ENCODE measurements at regions not wholly inside any gene's neighbourhood (a gene's known extent, or its start where the extent isn't known, plus 50 kb on each side); places are given as distances from the start of the nearest gene placed in this dataset.
"Not testable (repeated sequence)": the region's sequence is repeated elsewhere in the genome, so short reads cannot be mapped to it uniquely, and the experiment has no call there.

DNA sequence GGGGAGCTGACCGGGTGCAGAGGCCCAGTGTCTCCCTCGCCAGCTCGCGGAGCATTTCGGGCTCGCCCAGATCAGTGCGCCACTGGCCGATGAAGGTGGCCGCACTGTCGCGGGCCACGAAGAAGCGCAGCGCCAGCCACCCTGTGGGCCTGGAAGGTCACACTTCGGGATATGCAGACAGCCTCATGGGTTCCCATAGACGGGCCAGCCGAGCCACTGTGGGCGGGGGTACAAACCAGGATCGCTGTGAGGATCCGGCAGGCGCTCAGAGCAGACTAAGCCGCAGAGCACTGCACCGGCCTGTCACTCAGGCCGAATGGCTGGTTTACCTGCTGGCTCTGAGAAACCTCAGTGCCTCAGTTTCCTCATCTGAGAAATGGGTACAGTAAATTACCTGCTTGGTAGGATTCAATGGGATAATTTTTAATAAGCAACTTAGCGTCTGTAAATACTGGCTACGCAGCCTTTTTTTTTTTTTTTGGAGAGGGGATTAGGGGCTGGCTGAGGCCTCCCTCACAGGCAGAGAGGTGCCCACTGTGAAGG is 64.0 kb upstream of the IGFBPL1 start:
- Histone ChIP-seq H3K9me3 (no peaks in the 10 kb centered on the region), H3K36me3 (no peaks in the 10 kb centered on the region), H3K4me3 (replicated peaks in 1 of 3) (no peak overlapping the region), H3K27me3 (no peaks in the 10 kb centered on the region), H3K27ac (no peak overlapping the region), H3K4me1 (no peaks in the 10 kb centered on the region)
- no peak for TF ChIP-seq POLR2A (IDR thresholded peaks at IDR 0.05)
- TF ChIP-seq, protein P1, sequence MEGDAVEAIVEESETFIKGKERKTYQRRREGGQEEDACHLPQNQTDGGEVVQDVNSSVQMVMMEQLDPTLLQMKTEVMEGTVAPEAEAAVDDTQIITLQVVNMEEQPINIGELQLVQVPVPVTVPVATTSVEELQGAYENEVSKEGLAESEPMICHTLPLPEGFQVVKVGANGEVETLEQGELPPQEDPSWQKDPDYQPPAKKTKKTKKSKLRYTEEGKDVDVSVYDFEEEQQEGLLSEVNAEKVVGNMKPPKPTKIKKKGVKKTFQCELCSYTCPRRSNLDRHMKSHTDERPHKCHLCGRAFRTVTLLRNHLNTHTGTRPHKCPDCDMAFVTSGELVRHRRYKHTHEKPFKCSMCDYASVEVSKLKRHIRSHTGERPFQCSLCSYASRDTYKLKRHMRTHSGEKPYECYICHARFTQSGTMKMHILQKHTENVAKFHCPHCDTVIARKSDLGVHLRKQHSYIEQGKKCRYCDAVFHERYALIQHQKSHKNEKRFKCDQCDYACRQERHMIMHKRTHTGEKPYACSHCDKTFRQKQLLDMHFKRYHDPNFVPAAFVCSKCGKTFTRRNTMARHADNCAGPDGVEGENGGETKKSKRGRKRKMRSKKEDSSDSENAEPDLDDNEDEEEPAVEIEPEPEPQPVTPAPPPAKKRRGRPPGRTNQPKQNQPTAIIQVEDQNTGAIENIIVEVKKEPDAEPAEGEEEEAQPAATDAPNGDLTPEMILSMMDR (IDR thresholded peaks at IDR 0.05), result no peak
- intact Hi-C loops (cut with DNase I), result no loop called here
- no peak for DNase-seq
- WGBS, 2 donors, result 87 to 97% methylated on average over 9 to 14 of the region's 26 CpGs

DNA sequence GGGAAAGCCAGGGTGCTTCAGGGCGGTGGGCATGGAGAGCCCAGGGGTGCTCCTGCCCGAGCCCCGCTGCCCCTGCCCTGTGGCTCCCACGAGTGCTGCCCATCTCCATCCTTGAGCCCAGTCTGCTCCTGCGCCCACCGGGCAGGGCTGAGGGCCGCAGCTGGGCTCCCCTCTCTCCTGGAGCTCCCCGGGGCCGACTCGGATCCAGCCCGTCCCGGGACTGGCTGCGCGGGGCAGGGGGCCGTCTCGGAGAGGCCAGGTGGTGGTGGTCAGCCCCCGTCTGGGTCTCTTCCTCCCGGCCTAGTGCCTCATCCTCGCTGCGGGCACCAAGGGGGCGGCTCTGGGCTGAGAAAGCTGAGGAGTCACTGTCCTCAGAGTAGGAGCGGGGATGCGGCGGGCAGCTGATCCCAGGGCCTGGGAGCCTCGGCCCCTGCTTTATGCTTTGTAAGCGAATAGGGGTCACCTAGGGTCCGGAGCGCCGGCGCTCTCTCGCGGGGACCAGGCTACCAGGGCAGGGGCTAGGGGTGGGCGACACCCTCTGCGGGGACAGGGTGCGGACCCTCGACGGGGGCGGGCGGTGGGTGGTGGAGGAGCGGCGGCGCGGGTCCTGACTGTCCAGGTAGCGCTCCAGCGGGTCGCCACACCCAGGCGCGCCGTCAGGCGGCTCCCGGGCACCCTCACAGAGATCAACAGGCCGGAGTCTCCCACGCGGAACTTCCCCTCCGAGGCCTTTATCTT is 63.3 kb upstream of the IGFBPL1 start:
- H3K27ac ChIP-seq; H3K4me1 ChIP-seq; intact Hi-C loops (cut with DNase I); DNase-seq; H3K36me3 ChIP-seq; H3K4me3 ChIP-seq (replicated peaks in 1 of 3); H3K9me3 ChIP-seq; H3K27me3 ChIP-seq: not testable (repeated sequence)
- 60 to 63% methylated on average over 6 to 25 of the region's 55 CpGs for WGBS, 2 donors

DNA sequence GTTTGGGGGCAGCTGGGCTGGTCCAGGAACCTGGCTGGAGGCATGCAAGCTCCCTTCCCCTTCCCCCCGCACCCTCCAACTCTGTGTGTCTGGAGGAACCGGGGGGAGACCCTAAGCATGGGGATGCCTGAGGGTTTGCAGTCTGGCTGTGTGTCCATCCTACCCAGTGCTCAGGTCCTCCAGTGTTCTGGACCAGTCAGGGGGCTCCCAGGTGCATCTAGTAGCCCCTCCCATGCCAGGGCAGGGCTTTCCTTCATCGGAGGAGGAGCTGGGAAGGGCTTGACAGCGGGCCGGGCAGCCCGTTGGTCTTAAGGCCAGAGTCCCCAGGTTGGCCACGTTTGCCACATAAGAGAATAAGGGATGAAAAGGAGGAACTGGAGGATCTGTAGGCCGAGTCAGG is 62.6 kb upstream of the IGFBPL1 start:
- WGBS, 2 donors, result 66 to 82% methylated on average over 8 of the region's 8 CpGs
- intact Hi-C loops (cut with DNase I), result no loop called here

DNA sequence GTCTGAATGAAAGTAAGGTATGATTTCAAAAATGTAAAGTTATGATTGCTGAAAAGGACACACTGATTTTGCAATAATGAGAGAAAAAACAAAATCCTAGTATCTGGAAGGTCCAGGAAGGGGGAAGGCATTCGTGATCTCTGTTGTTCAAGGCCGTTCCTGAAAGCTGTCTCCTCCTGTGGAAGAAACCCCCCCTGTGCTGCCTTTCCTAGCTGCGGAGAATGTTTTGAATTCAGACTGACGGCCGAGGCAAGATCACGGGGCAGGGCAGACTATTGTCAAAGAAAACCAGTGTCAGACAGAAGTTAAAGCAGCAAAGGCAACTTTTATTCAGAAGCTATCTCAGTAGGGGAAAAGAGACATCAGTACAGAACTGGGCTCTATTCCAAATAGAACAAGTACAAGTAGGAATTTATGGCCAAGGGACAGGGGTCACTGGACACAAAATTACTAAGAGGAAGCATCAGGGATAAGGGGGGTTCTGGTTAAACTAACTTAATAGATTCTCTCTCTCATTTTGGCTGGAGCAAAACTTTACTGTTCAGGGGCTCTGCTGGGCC is 61.9 kb upstream of the IGFBPL1 start:
- H3K27me3 ChIP-seq, result no peaks in the 10 kb centered on the region
- no peak overlapping the region for H3K27ac ChIP-seq
- H3K36me3 ChIP-seq, result no peaks in the 10 kb centered on the region
- H3K9me3 ChIP-seq, result no peaks in the 10 kb centered on the region
- H3K4me3 ChIP-seq (replicated peaks in 1 of 3), result no peak overlapping the region
- peaks cover 5 to 6% of the 10 kb centered on the region in 2 donors for H3K4me1 ChIP-seq
- intact Hi-C loops (cut with DNase I), result no loop called here
- DNase-seq, result no peak
- 45 to 53% methylated on average over 6 of the region's 6 CpGs for WGBS, 2 donors
- no peak for TF ChIP-seq POLR2A (IDR thresholded peaks at IDR 0.05)
- TF ChIP-seq, protein P1 (IDR thresholded peaks at IDR 0.05), result no peak

More for the DNA sequence above, 62.6 kb upstream of the IGFBPL1 start:
- Histone ChIP-seq H3K36me3 (no peaks in the 10 kb centered on the region), H3K4me1 (peaks cover 5 to 6% of the 10 kb centered on the region in 2 donors), H3K27ac (no peak overlapping the region), H3K27me3 (no peaks in the 10 kb centered on the region), H3K9me3 (no peaks in the 10 kb centered on the region), H3K4me3 (replicated peaks in 1 of 3) (no peak overlapping the region)
- TF ChIP-seq POLR2A (IDR thresholded peaks at IDR 0.05), result no peak
- TF ChIP-seq, protein P1 (IDR thresholded peaks at IDR 0.05), result no peak
- no peak for DNase-seq

DNA sequence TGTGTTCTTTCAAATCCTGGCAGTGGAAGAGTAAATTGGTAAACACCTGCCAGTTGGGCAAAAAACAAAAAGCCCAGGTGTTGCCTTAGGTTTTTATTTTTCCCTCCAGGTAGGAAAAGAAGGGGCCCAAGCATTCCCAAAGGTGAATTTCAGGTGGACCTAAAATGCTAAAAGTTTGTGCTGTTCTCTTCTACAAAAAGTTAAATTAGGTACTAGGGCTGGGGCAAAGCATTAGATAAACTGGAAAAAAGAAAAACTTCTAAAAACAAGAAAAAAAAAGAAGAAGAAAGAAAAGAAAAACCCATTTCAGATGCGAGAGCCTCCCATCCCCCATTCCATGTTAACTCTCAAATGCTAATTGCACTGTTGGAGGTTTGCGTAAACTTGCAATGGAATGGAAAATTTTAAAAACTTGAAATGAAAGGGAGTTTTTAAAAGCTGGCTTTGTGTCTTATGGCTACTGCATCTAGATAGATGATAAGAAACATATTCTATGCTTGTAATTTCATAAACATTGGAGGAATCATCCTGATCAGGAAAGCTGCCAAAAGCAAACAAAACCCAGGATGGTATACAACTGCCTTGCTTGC is 59.9 kb upstream of the IGFBPL1 start:
- 85 to 90% methylated on average over 2 of the region's 2 CpGs for WGBS, 2 donors
- DNase-seq; H3K4me1 ChIP-seq; H3K4me3 ChIP-seq (replicated peaks in 1 of 3); H3K36me3 ChIP-seq; H3K27ac ChIP-seq; H3K27me3 ChIP-seq; H3K9me3 ChIP-seq; intact Hi-C loops (cut with DNase I): not testable (repeated sequence)
